ENCODE measurements at regions not wholly inside any gene's neighbourhood (a gene's known extent, or its start where the extent isn't known, plus 50 kb on each side); places are given as distances from the start of the nearest gene placed in this dataset.

- TF ChIP-seq, protein P1, sequence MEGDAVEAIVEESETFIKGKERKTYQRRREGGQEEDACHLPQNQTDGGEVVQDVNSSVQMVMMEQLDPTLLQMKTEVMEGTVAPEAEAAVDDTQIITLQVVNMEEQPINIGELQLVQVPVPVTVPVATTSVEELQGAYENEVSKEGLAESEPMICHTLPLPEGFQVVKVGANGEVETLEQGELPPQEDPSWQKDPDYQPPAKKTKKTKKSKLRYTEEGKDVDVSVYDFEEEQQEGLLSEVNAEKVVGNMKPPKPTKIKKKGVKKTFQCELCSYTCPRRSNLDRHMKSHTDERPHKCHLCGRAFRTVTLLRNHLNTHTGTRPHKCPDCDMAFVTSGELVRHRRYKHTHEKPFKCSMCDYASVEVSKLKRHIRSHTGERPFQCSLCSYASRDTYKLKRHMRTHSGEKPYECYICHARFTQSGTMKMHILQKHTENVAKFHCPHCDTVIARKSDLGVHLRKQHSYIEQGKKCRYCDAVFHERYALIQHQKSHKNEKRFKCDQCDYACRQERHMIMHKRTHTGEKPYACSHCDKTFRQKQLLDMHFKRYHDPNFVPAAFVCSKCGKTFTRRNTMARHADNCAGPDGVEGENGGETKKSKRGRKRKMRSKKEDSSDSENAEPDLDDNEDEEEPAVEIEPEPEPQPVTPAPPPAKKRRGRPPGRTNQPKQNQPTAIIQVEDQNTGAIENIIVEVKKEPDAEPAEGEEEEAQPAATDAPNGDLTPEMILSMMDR (IDR thresholded peaks at IDR 0.05) = no peak
- no peak for TF ChIP-seq ZFX (IDR thresholded peaks at IDR 0.05; ENCODE audit: borderline replicate concordance)
- peak overlapping the region; percentile 62 for H3K27ac ChIP-seq
Measured at GRCh38 chr1:192936313-192937018, 122.7 kb downstream of the UCHL5 start.

DNA sequence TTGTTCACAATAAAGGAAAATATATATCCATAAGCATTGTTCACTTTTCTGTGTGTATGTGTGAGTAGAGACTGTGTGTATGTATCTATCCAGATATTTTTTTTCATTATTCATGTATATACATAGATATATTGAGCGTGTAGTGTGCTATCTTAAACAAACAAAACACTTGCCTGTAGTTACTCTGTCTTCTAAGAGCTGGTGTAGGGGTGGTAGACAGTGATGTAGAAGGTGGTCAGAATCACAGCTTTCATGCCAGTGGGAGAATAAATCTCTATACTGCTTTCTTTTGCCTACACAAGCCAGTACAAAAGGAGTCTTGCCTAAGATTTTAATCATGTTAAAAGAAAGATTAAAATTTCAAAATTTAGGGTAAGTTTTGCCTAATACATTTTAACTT, 122.0 kb downstream of the UCHL5 start:
- no peak for TF ChIP-seq ZFX (IDR thresholded peaks at IDR 0.05; ENCODE audit: borderline replicate concordance)
- TF ChIP-seq, protein P1 (IDR thresholded peaks at IDR 0.05) = no peak
- peak overlapping the region; percentile 62 for H3K27ac ChIP-seq

DNA sequence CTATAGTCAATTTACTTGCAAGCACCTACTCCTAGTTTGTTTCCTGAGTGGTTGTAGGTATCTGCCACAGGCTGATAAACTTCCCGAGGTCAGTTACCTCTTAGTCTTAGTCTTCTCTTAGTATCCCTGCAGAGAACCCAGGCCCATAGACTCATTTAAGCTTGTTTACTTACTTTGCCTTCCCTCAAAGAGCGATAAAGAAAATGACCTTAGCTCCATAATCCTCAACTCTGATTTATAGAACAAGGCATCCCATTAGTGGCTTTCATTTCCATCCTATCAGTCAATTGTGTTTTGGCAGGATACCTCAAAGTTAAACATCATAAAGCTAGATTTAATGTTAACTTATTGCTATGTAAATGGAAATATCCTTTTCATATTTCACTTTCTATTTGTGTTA, 119.7 kb downstream of the UCHL5 start:
- peak overlapping the region; percentile 62 for H3K27ac ChIP-seq
- TF ChIP-seq, protein P1 (IDR thresholded peaks at IDR 0.05) = no peak
- TF ChIP-seq ZFX (IDR thresholded peaks at IDR 0.05; ENCODE audit: borderline replicate concordance) = no peak

DNA sequence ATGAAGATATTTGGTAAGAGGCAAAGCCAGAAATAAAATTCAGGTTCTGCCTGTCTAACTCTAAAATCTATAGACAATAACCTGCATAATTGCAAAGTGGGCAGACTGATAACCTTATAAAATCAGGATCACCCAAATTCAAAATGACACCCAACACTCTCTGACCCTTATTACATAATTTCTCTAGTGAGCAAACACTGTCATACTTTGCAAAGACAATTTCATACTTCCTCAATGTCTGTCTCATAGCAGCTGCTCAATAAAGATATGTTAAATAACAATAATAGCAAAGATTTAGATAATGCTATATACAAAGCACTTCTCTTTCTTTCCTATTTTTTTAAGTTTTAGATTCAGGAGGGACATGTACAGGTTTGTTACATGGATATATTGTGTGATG, 118.5 kb downstream of the UCHL5 start:
- no peak for TF ChIP-seq ZFX (IDR thresholded peaks at IDR 0.05; ENCODE audit: borderline replicate concordance)
- TF ChIP-seq, protein P1 (IDR thresholded peaks at IDR 0.05) = no peak
- peak overlapping the region; percentile 62; the same call in 1 of the 2 replicates for H3K27ac ChIP-seq

DNA sequence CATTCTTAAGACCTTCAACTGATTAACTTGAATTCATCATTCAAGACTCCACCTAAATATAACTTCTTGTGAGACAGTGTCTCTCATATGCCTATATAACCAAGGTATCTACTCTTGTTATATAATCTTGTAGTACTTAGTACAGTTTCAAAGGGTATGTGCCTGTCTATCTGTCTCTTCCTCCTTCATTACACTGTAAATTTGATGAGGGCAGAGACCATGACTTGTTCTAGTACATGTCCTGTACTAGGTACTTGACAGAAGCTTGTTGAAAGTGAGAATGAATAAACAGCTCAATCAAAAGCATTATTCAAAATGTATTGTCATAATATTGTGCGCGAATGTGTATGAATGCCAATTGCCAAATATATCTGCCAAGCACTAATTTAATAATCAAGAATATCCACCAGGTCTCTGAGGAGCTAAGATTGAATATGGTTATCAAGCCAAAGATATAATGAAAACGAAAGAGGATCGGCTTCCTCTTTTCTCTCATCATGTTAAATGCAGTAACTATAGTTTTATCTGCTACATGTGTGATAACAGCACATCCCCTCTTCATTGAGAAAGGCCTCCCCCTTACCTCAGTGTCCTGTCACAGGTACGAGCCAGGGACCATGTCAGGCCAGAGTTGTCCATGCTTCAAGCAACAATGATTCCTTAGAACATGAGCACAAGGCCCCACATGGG, 117.3 kb downstream of the UCHL5 start:
- TF ChIP-seq, protein P1 (IDR thresholded peaks at IDR 0.05) = no peak
- no peak for TF ChIP-seq ZFX (IDR thresholded peaks at IDR 0.05; ENCODE audit: borderline replicate concordance)
- H3K27ac ChIP-seq = peak overlapping the region; percentile 12

GRCh38 chr1:192943108-192943507, 116.1 kb downstream of the UCHL5 start:
- TF ChIP-seq ZFX (IDR thresholded peaks at IDR 0.05; ENCODE audit: borderline replicate concordance) = no peak
- TF ChIP-seq, protein P1 (IDR thresholded peaks at IDR 0.05) = no peak
- H3K27ac ChIP-seq = peak overlapping the region; percentile 12

- no peak overlapping the region for H3K27ac ChIP-seq
- TF ChIP-seq, protein P1 (IDR thresholded peaks at IDR 0.05) = no peak
- no peak for TF ChIP-seq ZFX (IDR thresholded peaks at IDR 0.05; ENCODE audit: borderline replicate concordance)
Measured at GRCh38 chr1:192943522-192943921, 115.6 kb downstream of the UCHL5 start.
